Cardiac fibroblast (primary cell): ENCODE measurements at regions not wholly inside any gene's neighbourhood (a gene's known extent, or its start where the extent isn't known, plus 50 kb on each side); places are given as distances from the start of the nearest gene placed in this dataset.

Experiments
- DNase-seq, 2 donors: peaks; one replicate each; pipeline versions ENCODE4 v3.0.0 to v3.0.0-alpha.2; 2010; ENCODE audit warnings: low read depth in 2 of 2
- H3K4me3 ChIP-seq, 2 donors: replicated peaks in 1 of 2; 1 replicate in 1 of 2; 2 replicates in 1 of 2; pipeline ENCODE4 v1.5.1; 2011; ENCODE audit warnings: low read depth in 2 of 2, low read length in 2 of 2, mild to moderate bottlenecking in 2 of 2, moderate library complexity in 1 of 2
- TF ChIP-seq, protein P1 (sequence below): IDR thresholded peaks from one replicate; pipeline ENCODE4 v1.5.1; 2011; ENCODE audit warnings: low read depth, mild to moderate bottlenecking, low read length, inconsistent platforms

DNA sequence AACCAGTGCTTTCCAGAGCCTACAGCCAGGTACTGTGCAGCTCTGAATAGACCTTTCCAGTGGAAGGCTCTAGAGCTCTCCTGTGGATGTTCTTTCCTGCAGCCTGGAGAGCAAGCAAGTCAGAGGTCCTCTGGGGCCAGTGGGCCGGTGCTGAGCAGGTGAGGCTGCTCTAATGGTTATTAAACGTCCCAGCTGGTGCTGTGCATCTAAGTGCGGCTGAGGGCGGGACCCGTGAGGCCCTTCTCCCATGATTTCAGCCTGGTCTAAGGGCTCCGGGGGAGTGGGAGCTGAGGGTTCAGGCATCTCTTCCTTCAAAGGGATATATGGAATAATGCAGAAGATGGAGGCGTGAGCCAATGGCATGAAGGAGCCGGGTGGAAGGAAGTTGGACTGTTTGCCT, 83.7 kb upstream of the SDK2 start:
- no peak overlapping the region for H3K4me3 ChIP-seq
- no peak for DNase-seq
- TF ChIP-seq, protein P1, sequence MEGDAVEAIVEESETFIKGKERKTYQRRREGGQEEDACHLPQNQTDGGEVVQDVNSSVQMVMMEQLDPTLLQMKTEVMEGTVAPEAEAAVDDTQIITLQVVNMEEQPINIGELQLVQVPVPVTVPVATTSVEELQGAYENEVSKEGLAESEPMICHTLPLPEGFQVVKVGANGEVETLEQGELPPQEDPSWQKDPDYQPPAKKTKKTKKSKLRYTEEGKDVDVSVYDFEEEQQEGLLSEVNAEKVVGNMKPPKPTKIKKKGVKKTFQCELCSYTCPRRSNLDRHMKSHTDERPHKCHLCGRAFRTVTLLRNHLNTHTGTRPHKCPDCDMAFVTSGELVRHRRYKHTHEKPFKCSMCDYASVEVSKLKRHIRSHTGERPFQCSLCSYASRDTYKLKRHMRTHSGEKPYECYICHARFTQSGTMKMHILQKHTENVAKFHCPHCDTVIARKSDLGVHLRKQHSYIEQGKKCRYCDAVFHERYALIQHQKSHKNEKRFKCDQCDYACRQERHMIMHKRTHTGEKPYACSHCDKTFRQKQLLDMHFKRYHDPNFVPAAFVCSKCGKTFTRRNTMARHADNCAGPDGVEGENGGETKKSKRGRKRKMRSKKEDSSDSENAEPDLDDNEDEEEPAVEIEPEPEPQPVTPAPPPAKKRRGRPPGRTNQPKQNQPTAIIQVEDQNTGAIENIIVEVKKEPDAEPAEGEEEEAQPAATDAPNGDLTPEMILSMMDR = no peak

DNA sequence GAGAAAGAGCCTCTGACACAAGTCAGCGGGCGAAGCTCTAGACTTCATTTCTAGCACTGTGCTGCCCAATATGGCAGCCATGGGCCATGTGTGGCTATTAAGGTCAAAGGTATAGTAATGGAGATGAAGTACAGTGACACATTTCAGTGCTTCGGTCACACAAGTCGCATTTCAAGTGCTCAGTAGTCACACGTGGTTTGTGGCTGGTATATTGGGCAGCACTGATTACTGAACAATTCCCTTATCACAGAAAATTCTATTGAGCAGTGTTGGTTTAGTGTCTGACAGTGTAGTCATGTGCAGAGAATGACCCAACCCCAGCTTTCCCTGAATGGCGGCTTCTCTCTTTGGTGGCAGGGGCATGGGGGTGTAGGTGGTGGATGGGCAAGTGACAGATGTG, 84.9 kb upstream of the SDK2 start:
- TF ChIP-seq, protein P1 = no peak
- no peak overlapping the region for H3K4me3 ChIP-seq
- no peak for DNase-seq

DNA sequence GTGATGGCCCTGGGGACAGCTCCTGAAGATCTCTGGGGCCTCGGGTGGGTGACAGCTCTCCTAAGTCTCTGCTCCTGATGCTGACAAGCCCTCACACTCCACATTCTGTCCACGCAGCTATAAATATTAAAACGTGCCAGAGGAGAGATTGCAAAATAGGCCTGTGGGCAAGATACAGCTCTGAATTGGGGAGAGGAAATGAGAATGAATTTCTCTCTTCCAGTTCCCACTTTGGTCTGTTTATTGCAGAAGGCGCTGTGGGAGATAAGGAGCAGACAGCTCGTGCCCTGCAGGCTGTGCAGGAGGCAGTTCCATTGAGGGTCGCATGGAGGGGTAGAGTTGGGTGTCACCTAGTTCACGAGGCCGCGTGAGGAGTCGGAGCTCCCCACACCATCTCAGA, 87.5 kb upstream of the SDK2 start:
- TF ChIP-seq, protein P1 = no peak
- H3K4me3 ChIP-seq = no peak overlapping the region
- DNase-seq = no peak

DNA sequence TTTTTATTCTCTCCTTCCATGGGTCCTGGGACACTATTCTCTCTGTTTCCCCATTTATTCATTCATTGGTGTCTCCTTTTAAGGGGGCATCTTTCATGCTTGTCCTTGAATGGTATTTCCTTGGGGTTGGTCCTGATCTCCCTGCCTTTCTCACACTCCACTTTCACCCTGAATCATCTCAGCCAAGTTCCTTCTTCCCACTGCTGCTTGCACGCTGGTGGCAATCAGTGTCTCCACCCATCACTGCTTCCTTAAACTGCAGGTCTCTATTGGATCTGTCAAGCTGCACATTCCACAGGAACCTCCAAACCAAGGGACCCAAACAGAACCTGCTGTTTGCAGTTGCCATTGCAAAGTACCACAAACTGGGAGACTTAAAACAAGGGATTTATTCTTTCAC, 89.3 kb upstream of the SDK2 start:
- no peak overlapping the region for H3K4me3 ChIP-seq
- TF ChIP-seq, protein P1 = no peak
- DNase-seq = no peak

DNA sequence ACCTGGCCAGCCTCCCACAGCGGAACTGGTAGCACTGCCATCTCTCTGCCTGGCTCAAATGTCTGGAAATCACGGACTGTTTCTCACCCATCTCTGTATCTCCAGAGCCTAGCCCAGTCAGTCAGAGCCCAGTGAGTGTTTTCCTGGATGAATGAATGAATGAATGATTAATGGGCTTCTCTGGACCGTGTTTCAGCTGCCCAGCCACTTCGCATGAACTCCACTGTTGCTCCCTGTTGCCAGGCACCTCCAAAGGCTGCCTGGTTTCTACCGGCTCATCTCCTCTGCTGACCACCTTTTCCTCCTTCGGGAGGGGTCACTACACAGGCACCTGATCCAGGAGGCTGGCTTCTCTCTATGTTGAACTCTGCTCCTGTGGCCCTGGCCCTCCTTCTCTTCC, 91.0 kb upstream of the SDK2 start:
- TF ChIP-seq, protein P1 = no peak
- DNase-seq = no peak
- H3K4me3 ChIP-seq = no peak overlapping the region

DNA sequence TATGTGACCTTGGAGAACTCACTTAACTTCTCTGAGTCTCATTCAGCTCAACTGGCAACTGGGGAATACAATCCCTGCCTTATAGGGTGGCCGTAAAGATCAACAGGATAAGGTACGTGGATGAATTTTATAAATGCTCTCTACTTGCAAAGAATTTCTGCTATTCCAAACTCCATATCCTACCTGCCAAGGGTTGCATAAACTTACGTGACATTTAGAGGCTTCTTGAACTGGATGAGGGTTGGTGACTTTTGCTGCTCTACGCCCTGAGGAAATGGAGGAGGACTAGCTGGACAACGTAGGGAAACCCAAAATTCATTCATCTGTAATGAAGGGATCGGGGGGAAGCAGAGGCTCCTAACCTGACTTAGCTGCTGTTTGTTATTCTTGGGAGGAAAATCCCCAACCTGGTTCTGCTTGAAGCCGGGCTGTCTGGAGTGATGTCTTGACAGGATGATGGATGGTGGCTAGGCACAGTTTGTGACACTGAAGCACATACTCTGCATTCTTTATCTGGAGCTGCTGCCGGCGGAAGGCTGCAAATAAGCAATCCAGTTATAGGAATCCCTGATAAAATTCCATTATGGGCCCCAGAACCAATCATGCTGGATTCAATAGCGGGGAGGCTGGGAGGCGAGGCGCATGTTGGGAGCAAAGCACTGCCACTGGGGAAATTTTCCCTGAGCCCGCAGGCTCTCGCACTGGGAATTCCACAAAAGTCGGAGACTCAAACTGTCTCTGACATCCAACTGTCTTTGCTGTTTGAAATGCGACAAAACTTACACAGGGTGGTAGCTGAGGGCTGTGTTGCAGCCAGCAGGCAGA, 94.7 kb upstream of the SDK2 start:
- DNase-seq = no peak
- H3K4me3 ChIP-seq = no peak overlapping the region
- TF ChIP-seq, protein P1 = no peak

DNA sequence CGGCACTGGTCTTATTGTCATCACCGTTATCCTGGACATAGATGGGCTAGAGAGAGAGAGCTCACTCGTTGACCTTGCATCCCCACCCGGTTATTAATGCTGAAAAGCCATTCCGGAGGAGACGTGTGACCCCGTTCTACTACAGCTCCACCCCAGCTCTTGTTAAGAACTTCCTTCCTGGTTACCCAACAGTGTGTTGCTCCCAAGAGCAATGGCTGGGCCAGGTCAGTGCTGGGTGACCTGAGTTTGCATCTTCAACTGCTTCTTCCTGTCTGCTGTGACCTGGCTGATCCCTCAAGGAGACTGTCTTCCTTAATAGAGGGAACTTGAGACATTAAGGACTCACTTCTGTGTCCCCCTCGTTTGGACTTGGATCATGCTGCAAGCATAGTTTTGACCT, 96.1 kb upstream of the SDK2 start:
- H3K4me3 ChIP-seq = no peak overlapping the region
- no peak for DNase-seq
- TF ChIP-seq, protein P1 = no peak
